ENCODE measurements at regions not wholly inside any gene's neighbourhood (a gene's known extent, or its start where the extent isn't known, plus 50 kb on each side); places are given as distances from the start of the nearest gene placed in this dataset.

DNA sequence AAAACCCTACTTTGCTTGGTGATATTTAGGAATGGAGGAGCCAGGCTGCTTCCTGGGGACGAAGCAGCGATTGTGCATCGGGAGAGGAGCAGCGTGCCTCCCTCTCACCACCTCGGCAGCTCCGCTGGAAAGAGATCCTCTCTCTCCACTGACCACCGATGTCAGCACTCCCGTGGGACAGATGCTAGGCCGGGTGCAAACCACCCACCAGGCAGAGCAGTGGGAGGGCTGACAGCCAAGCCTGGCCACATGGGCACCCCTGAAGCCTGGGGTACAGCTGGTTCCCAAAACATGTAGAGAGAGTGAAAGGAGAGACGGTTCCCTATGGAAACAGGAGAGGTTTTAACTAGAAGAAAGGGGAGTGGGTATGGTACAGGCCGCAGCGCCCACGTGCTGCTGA is 220.0 kb downstream of the ANKRD60 start:
- no peak overlapping the region for H2AFZ ChIP-seq (ENCODE audit: low read length)
- H2BK5ac ChIP-seq (ENCODE audit: insufficient read length, low read length) = no peak overlapping the region
- no peak overlapping the region for H3K56ac ChIP-seq (ENCODE audit: insufficient read length, low read depth, low read length)
- no peaks in the 10 kb centered on the region for H3K23me2 ChIP-seq (ENCODE audit: insufficient read length, low read depth, low read length, poor library complexity, severe bottlenecking)
- Mint-ChIP-seq H3K4me1 (peaks cover 7 to 13% of the 10 kb centered on the region in 2 experiments), H3K27me3 (ENCODE audit: low read depth) (peaks cover 7% of the 10 kb centered on the region), H3K27ac (no peak overlapping the region), H3K9me3 (peaks cover 2 to 3% of the 10 kb centered on the region in 2 experiments; a peak in 2 of 5 replicates), H3K4me3 (no peak overlapping the region), H3K36me3 (ENCODE audit: insufficient read depth in 1 of 3, low read depth in 3 of 3) (no peaks in the 10 kb centered on the region; a peak in 1 of 7 replicates)
- no peaks in the 10 kb centered on the region for H3K79me1 ChIP-seq (ENCODE audit: insufficient read depth, low read depth, low read length, poor library complexity, severe bottlenecking)
- H3K4me2 ChIP-seq (ENCODE audit: insufficient read depth, insufficient read length, low read length) = no peak overlapping the region
- no peak for DNase-seq
- H3T11ph ChIP-seq (ENCODE audit: low read length) = no peak overlapping the region
- TF ChIP-seq, protein P1, sequence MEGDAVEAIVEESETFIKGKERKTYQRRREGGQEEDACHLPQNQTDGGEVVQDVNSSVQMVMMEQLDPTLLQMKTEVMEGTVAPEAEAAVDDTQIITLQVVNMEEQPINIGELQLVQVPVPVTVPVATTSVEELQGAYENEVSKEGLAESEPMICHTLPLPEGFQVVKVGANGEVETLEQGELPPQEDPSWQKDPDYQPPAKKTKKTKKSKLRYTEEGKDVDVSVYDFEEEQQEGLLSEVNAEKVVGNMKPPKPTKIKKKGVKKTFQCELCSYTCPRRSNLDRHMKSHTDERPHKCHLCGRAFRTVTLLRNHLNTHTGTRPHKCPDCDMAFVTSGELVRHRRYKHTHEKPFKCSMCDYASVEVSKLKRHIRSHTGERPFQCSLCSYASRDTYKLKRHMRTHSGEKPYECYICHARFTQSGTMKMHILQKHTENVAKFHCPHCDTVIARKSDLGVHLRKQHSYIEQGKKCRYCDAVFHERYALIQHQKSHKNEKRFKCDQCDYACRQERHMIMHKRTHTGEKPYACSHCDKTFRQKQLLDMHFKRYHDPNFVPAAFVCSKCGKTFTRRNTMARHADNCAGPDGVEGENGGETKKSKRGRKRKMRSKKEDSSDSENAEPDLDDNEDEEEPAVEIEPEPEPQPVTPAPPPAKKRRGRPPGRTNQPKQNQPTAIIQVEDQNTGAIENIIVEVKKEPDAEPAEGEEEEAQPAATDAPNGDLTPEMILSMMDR (conservative IDR thresholded peaks at IDR 0.05) = no peak
- no peaks in the 10 kb centered on the region for H4K20me1 ChIP-seq (ENCODE audit: control insufficient read depth, insufficient read depth, insufficient read length)
- no peak overlapping the region for H3K9ac ChIP-seq (ENCODE audit: extremely low read depth, insufficient read length, low read length)
- no peak overlapping the region for H2AK5ac ChIP-seq (ENCODE audit: insufficient read length, low read length)
- H3K27me3 ChIP-seq (ENCODE audit: insufficient read depth, low read length) = no peaks in the 10 kb centered on the region
- no peaks in the 10 kb centered on the region for H3K79me2 ChIP-seq (ENCODE audit: insufficient read depth, low read length)
- H3K18ac ChIP-seq (ENCODE audit: insufficient read length, low read depth, low read length) = no peak overlapping the region
- no peak overlapping the region for H2BK12ac ChIP-seq (ENCODE audit: insufficient read length, low read depth, low read length)
- no peak overlapping the region for H4K91ac ChIP-seq (ENCODE audit: insufficient read length, low read depth, low read length)
- H3K27ac ChIP-seq (ENCODE audit: insufficient read length, low read depth, low read length) = no peak overlapping the region
- no peak overlapping the region for H3K4ac ChIP-seq (ENCODE audit: low read depth, low read length)
- H4K8ac ChIP-seq (replicated peaks; ENCODE audit: insufficient read length, low read depth, low read length) = no peak overlapping the region
- no CpG with 5 or more reads among the region's 13 CpGs for WGBS (ENCODE audit: extremely low coverage, insufficient read length, low lambda C conversion rate)
- H3K9me3 ChIP-seq (ENCODE audit: control insufficient read depth, low read depth, low read length) = no peaks in the 10 kb centered on the region
- H3K14ac ChIP-seq (ENCODE audit: insufficient read depth, low read length) = no peak overlapping the region
- H2BK15ac ChIP-seq (ENCODE audit: low read depth, low read length) = no peak overlapping the region
- no peak overlapping the region for H4K5ac ChIP-seq (ENCODE audit: insufficient read length, low read depth, low read length)
- no peaks in the 10 kb centered on the region for H3K4me1 ChIP-seq (ENCODE audit: insufficient read depth, low read length)
- H2BK20ac ChIP-seq (ENCODE audit: low read depth, low read length, poor library complexity, severe bottlenecking) = no peak overlapping the region
- no peak overlapping the region for H2BK120ac ChIP-seq (ENCODE audit: low read depth, low read length, poor library complexity, severe bottlenecking)
- H3K23ac ChIP-seq (ENCODE audit: insufficient read length, low read depth, low read length) = no peak overlapping the region
